HepG2 (cell line): ENCODE measurements at regions not wholly inside any gene's neighbourhood (a gene's known extent, or its start where the extent isn't known, plus 50 kb on each side); places are given as distances from the start of the nearest gene placed in this dataset.

Source experiments
- KLF13 ChIP-seq: sonication (generic); formaldehyde crosslinking; IDR thresholded peaks from 2 replicates; pipeline ENCODE4 v1.4.0; 2020; ENCODE audit warnings: mild to moderate bottlenecking, missing genetic modification reagents
- POLR2AphosphoS5 ChIP-seq: IDR thresholded peaks from 2 replicates; pipeline ENCODE4 v1.6.1; 2012; ENCODE audit warnings: low read depth, low read length
- RNF2 ChIP-seq: fragments of 450-650 bp; conservative IDR thresholded peaks from 2 replicates; pipeline ENCODE4 v1.6.1; 2016; ENCODE audit warnings: low read depth
- SP1 ChIP-seq, 2 experiments: fragments of 450-650 bp in 1 of 2; sonication (generic) in 1 of 2; formaldehyde crosslinking in 1 of 2; IDR thresholded peaks; 2 replicates each; pipeline versions ENCODE4 v1.4.0 to v1.6.1; 2016 to 2020; ENCODE audit warnings: missing genetic modification reagents in 1 of 2
- THYN1 ChIP-seq: sonication (generic); formaldehyde crosslinking; IDR thresholded peaks from 2 replicates; pipeline ENCODE4 v1.8.1; 2023; ENCODE audit warnings: low read depth, mild to moderate bottlenecking, moderate library complexity, missing genetic modification reagents, borderline replicate concordance
- ZNF451 ChIP-seq: sonication (generic); formaldehyde crosslinking; IDR thresholded peaks from 2 replicates; pipeline ENCODE4 v1.5.0; 2020; ENCODE audit warnings: mild to moderate bottlenecking, missing genetic modification reagents
- ZNF558 ChIP-seq: sonication (generic); formaldehyde crosslinking; IDR thresholded peaks from 2 replicates; pipeline ENCODE4 v1.9.0; 2022; ENCODE audit warnings: mild to moderate bottlenecking, missing genetic modification reagents, borderline replicate concordance
- TF ChIP-seq, protein P1 (sequence below): sonication (generic); formaldehyde crosslinking; IDR thresholded peaks from 2 replicates; pipeline ENCODE4 v1.5.0; 2020; ENCODE audit warnings: mild to moderate bottlenecking, missing genetic modification reagents, moderate library complexity

DNA sequence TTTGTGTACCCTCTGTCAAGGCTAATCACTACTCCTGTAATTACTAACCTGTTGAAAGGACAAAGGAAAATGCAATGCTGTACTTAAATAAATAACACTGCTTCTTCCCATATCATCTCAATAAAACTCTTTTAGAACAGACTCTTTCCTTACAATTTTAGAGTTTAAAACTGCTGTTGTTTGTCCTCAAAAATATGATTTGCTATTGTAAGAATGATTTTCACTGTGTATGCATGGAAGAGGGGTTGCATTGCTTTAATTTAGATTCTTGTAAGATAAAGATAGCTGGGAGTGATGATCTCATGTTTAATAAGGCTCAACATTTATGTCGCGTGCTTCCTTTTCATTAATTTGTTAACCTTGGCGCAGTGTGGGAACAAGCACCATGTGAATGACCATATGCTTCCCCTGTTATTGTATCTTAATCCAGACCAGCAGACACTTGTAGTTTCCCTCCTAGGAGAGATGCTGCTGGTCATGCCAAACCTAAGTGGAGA lies 89.8 kb upstream of the ATXN1 start:
- TF ChIP-seq ZNF558 (CRISPR knock-in tag), result no peak
- no peak for TF ChIP-seq SP1 (IDR thresholded peaks at IDR 0.05)
- TF ChIP-seq SP1 (CRISPR knock-in tag; IDR thresholded peaks at IDR 0.05), result no peak
- no peak for TF ChIP-seq THYN1 (CRISPR knock-in tag)
- no peak for TF ChIP-seq ZNF451
- TF ChIP-seq, protein P1, sequence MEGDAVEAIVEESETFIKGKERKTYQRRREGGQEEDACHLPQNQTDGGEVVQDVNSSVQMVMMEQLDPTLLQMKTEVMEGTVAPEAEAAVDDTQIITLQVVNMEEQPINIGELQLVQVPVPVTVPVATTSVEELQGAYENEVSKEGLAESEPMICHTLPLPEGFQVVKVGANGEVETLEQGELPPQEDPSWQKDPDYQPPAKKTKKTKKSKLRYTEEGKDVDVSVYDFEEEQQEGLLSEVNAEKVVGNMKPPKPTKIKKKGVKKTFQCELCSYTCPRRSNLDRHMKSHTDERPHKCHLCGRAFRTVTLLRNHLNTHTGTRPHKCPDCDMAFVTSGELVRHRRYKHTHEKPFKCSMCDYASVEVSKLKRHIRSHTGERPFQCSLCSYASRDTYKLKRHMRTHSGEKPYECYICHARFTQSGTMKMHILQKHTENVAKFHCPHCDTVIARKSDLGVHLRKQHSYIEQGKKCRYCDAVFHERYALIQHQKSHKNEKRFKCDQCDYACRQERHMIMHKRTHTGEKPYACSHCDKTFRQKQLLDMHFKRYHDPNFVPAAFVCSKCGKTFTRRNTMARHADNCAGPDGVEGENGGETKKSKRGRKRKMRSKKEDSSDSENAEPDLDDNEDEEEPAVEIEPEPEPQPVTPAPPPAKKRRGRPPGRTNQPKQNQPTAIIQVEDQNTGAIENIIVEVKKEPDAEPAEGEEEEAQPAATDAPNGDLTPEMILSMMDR (CRISPR knock-in tag), result no peak
- no peak for TF ChIP-seq POLR2AphosphoS5
- no peak for TF ChIP-seq KLF13 (CRISPR knock-in tag)
- TF ChIP-seq RNF2, result no peak
